ENCODE measurements at regions not wholly inside any gene's neighbourhood (a gene's known extent, or its start where the extent isn't known, plus 50 kb on each side); places are given as distances from the start of the nearest gene placed in this dataset.

- H3K27me3 ChIP-seq (ENCODE audit: insufficient read depth) = no peaks in the 10 kb centered on the region
- no peaks in the 10 kb centered on the region for H3K4me1 ChIP-seq (ENCODE audit: insufficient read depth)
- Mint-ChIP-seq H3K4me1 (peaks cover 4% of the 10 kb centered on the region), H3K4me3 (no peak overlapping the region), H3K9me3 (no peaks in the 10 kb centered on the region), H3K27me3 (ENCODE audit: insufficient read depth, low read depth, poor library complexity) (peaks cover 4% of the 10 kb centered on the region), H3K36me3 (ENCODE audit: low read depth) (no peaks in the 10 kb centered on the region), H3K27ac (no peak overlapping the region)
- peaks cover 21% of the 10 kb centered on the region for H3K9me2 ChIP-seq (ENCODE audit: insufficient read depth)
- TF ChIP-seq ZNF331 (CRISPR knock-in tag; IDR thresholded peaks at IDR 0.05; ENCODE audit: low read depth) (no peak), POLR2AphosphoS5 (IDR thresholded peaks at IDR 0.05; ENCODE audit: low read depth) (no peak), STAT1 (IDR thresholded peaks at IDR 0.05; ENCODE audit: unreplicated experiment) (no peak), CREB1 (CRISPR knock-in tag; IDR thresholded peaks at IDR 0.05; ENCODE audit: low read depth) (no peak), ZNF114 (CRISPR knock-in tag; IDR thresholded peaks at IDR 0.05) (no peak), NANOG (IDR thresholded peaks at IDR 0.05; ENCODE audit: borderline replicate concordance) (no peak), EZH2 (IDR thresholded peaks at IDR 0.05; ENCODE audit: low read depth, unreplicated experiment) (no peak), EZH2phosphoT487 (IDR thresholded peaks at IDR 0.05; ENCODE audit: unreplicated experiment) (no peak), JUNB (IDR thresholded peaks at IDR 0.05; ENCODE audit: unreplicated experiment) (no peak)
- TF ChIP-seq, protein P1, sequence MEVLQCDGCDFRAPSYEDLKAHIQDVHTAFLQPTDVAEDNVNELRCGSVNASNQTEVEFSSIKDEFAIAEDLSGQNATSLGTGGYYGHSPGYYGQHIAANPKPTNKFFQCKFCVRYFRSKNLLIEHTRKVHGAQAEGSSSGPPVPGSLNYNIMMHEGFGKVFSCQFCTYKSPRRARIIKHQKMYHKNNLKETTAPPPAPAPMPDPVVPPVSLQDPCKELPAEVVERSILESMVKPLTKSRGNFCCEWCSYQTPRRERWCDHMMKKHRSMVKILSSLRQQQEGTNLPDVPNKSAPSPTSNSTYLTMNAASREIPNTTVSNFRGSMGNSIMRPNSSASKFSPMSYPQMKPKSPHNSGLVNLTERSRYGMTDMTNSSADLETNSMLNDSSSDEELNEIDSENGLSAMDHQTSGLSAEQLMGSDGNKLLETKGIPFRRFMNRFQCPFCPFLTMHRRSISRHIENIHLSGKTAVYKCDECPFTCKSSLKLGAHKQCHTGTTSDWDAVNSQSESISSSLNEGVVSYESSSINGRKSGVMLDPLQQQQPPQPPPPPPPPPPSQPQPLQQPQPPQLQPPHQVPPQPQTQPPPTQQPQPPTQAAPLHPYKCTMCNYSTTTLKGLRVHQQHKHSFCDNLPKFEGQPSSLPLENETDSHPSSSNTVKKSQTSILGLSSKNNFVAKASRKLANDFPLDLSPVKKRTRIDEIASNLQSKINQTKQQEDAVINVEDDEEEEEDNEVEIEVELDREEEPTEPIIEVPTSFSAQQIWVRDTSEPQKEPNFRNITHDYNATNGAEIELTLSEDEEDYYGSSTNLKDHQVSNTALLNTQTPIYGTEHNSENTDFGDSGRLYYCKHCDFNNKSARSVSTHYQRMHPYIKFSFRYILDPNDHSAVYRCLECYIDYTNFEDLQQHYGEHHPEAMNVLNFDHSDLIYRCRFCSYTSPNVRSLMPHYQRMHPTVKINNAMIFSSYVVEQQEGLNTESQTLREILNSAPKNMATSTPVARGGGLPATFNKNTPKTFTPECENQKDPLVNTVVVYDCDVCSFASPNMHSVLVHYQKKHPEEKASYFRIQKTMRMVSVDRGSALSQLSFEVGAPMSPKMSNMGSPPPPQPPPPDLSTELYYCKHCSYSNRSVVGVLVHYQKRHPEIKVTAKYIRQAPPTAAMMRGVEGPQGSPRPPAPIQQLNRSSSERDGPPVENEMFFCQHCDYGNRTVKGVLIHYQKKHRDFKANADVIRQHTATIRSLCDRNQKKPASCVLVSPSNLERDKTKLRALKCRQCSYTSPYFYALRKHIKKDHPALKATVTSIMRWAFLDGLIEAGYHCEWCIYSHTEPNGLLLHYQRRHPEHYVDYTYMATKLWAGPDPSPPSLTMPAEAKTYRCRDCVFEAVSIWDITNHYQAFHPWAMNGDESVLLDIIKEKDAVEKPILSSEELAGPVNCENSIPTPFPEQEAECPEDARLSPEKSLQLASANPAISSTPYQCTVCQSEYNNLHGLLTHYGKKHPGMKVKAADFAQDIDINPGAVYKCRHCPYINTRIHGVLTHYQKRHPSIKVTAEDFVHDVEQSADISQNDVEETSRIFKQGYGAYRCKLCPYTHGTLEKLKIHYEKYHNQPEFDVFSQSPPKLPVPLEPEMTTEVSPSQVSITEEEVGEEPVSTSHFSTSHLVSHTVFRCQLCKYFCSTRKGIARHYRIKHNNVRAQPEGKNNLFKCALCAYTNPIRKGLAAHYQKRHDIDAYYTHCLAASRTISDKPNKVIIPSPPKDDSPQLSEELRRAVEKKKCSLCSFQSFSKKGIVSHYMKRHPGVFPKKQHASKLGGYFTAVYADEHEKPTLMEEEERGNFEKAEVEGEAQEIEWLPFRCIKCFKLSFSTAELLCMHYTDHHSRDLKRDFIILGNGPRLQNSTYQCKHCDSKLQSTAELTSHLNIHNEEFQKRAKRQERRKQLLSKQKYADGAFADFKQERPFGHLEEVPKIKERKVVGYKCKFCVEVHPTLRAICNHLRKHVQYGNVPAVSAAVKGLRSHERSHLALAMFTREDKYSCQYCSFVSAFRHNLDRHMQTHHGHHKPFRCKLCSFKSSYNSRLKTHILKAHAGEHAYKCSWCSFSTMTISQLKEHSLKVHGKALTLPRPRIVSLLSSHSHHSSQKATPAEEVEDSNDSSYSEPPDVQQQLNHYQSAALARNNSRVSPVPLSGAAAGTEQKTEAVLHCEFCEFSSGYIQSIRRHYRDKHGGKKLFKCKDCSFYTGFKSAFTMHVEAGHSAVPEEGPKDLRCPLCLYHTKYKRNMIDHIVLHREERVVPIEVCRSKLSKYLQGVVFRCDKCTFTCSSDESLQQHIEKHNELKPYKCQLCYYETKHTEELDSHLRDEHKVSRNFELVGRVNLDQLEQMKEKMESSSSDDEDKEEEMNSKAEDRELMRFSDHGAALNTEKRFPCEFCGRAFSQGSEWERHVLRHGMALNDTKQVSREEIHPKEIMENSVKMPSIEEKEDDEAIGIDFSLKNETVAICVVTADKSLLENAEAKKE (CRISPR knock-in tag; IDR thresholded peaks at IDR 0.05) = no peak
- TF ChIP-seq, protein P2, sequence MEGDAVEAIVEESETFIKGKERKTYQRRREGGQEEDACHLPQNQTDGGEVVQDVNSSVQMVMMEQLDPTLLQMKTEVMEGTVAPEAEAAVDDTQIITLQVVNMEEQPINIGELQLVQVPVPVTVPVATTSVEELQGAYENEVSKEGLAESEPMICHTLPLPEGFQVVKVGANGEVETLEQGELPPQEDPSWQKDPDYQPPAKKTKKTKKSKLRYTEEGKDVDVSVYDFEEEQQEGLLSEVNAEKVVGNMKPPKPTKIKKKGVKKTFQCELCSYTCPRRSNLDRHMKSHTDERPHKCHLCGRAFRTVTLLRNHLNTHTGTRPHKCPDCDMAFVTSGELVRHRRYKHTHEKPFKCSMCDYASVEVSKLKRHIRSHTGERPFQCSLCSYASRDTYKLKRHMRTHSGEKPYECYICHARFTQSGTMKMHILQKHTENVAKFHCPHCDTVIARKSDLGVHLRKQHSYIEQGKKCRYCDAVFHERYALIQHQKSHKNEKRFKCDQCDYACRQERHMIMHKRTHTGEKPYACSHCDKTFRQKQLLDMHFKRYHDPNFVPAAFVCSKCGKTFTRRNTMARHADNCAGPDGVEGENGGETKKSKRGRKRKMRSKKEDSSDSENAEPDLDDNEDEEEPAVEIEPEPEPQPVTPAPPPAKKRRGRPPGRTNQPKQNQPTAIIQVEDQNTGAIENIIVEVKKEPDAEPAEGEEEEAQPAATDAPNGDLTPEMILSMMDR (conservative IDR thresholded peaks at IDR 0.05; ENCODE audit: low read depth in 2 of 2) = no peak
- TF ChIP-seq, protein P3, sequence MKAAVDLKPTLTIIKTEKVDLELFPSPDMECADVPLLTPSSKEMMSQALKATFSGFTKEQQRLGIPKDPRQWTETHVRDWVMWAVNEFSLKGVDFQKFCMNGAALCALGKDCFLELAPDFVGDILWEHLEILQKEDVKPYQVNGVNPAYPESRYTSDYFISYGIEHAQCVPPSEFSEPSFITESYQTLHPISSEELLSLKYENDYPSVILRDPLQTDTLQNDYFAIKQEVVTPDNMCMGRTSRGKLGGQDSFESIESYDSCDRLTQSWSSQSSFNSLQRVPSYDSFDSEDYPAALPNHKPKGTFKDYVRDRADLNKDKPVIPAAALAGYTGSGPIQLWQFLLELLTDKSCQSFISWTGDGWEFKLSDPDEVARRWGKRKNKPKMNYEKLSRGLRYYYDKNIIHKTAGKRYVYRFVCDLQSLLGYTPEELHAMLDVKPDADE (IDR thresholded peaks at IDR 0.05) = no peak
- TF ChIP-seq, protein P4, sequence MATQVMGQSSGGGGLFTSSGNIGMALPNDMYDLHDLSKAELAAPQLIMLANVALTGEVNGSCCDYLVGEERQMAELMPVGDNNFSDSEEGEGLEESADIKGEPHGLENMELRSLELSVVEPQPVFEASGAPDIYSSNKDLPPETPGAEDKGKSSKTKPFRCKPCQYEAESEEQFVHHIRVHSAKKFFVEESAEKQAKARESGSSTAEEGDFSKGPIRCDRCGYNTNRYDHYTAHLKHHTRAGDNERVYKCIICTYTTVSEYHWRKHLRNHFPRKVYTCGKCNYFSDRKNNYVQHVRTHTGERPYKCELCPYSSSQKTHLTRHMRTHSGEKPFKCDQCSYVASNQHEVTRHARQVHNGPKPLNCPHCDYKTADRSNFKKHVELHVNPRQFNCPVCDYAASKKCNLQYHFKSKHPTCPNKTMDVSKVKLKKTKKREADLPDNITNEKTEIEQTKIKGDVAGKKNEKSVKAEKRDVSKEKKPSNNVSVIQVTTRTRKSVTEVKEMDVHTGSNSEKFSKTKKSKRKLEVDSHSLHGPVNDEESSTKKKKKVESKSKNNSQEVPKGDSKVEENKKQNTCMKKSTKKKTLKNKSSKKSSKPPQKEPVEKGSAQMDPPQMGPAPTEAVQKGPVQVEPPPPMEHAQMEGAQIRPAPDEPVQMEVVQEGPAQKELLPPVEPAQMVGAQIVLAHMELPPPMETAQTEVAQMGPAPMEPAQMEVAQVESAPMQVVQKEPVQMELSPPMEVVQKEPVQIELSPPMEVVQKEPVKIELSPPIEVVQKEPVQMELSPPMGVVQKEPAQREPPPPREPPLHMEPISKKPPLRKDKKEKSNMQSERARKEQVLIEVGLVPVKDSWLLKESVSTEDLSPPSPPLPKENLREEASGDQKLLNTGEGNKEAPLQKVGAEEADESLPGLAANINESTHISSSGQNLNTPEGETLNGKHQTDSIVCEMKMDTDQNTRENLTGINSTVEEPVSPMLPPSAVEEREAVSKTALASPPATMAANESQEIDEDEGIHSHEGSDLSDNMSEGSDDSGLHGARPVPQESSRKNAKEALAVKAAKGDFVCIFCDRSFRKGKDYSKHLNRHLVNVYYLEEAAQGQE (IDR thresholded peaks at IDR 0.05; ENCODE audit: unreplicated experiment) = no peak
- no peak overlapping the region for H3K4me2 ChIP-seq
- ATAC-seq (no peak), DNase-seq (ENCODE audit: low spot score) (no peak)
- no peaks in the 10 kb centered on the region for H3K79me2 ChIP-seq (replicated peaks; ENCODE audit: insufficient read depth)
- no peak overlapping the region for H3K27ac ChIP-seq (ENCODE audit: low read depth)
- H4K20me1 ChIP-seq (replicated peaks; ENCODE audit: insufficient read depth) = no peaks in the 10 kb centered on the region
- no peak overlapping the region for H3K4me3 ChIP-seq
- no peaks in the 10 kb centered on the region; the same call in 1 of the 2 replicates for H3K36me3 ChIP-seq (ENCODE audit: insufficient read depth)
- no peak overlapping the region for H2AFZ ChIP-seq
- no peaks in the 10 kb centered on the region for H3F3A ChIP-seq (replicated peaks; ENCODE audit: low read depth)
Observed at GRCh38 chr20:8938532-8938931, 130.4 kb upstream of the PLCB4 start.

Data from GM23338 (cell line).